MM.1S (cell line): ENCODE measurements at regions not wholly inside any gene's neighbourhood (a gene's known extent, or its start where the extent isn't known, plus 50 kb on each side); places are given as distances from the start of the nearest gene placed in this dataset.

Experiments
- DNase-seq: peaks from one replicate; pipeline ENCODE4 v3.0.0-alpha.2; 2015
- H2AFZ ChIP-seq: fragments of 300-600 bp; sonication (generic); 2 replicates; pipeline ENCODE4 v1.6.0; 2016; ENCODE audit warnings: antibody characterized with exemption, low read length
- H3F3A ChIP-seq: fragments of 300-600 bp; sonication (generic); 2 replicates; pipeline ENCODE4 v1.6.1; 2016; ENCODE audit warnings: mild to moderate bottlenecking, antibody characterized with exemption, low read length, moderate library complexity, mixed read lengths; ENCODE audit not compliant: insufficient read depth
- H3K27ac ChIP-seq: fragments of 300-600 bp; sonication (generic); 2 replicates; pipeline ENCODE4 v1.5.1; 2016; ENCODE audit warnings: mild to moderate bottlenecking, low read length
- H3K27me3 ChIP-seq: fragments of 300-600 bp; sonication (generic); replicated peaks from 2 replicates; pipeline ENCODE4 v1.6.0; 2016; ENCODE audit warnings: low read length; ENCODE audit not compliant: insufficient read depth
- H3K36me3 ChIP-seq: fragments of 300-600 bp; sonication (generic); replicated peaks from 2 replicates; pipeline ENCODE4 v1.6.1; 2016; ENCODE audit warnings: mild to moderate bottlenecking, low read length, mixed read lengths; ENCODE audit not compliant: insufficient read depth
- H3K4me1 ChIP-seq: fragments of 300-600 bp; sonication (generic); 2 replicates; pipeline ENCODE4 v1.6.1; 2016; ENCODE audit warnings: low read length, mixed read lengths
- H3K4me2 ChIP-seq: fragments of 300-600 bp; sonication (generic); 2 replicates; pipeline ENCODE4 v1.6.0; 2016; ENCODE audit warnings: low read depth, low read length
- H3K4me3 ChIP-seq: fragments of 300-600 bp; sonication (generic); 2 replicates; pipeline ENCODE4 v1.5.1; 2016; ENCODE audit warnings: low read length, mixed read lengths
- H3K79me2 ChIP-seq: fragments of 300-600 bp; sonication (generic); 2 replicates; pipeline ENCODE4 v1.6.1; 2016; ENCODE audit warnings: mixed run types, low read length, mixed read lengths
- H3K9ac ChIP-seq: fragments of 300-600 bp; sonication (generic); 2 replicates; pipeline ENCODE4 v1.6.1; 2016; ENCODE audit warnings: low read length, mixed read lengths
- H3K9me2 ChIP-seq: fragments of 300-600 bp; sonication (generic); replicated peaks from 2 replicates; pipeline ENCODE4 v1.6.1; 2016; ENCODE audit warnings: mild to moderate bottlenecking, low read length, mixed read lengths; ENCODE audit not compliant: insufficient read depth
- H3K9me3 ChIP-seq: fragments of 300-600 bp; sonication (generic); replicated peaks from 2 replicates; pipeline ENCODE4 v1.6.1; 2016; ENCODE audit warnings: mild to moderate bottlenecking, low read length, mixed read lengths; ENCODE audit not compliant: insufficient read depth
- H4K20me1 ChIP-seq: fragments of 300-600 bp; sonication (generic); 2 replicates; pipeline ENCODE4 v1.6.1; 2016; ENCODE audit warnings: mild to moderate bottlenecking, low read length, moderate library complexity, mixed read lengths; ENCODE audit not compliant: insufficient read depth
- EZH2 ChIP-seq: fragments of 300-600 bp; sonication (generic); optimal IDR thresholded peaks from 2 replicates; pipeline ENCODE3; 2017; ENCODE audit warnings: low read depth, mild to moderate bottlenecking, antibody characterized with exemption, low read length, mixed read lengths
- EZH2phosphoT487 ChIP-seq: fragments of 300-600 bp; sonication (generic); IDR thresholded peaks from 2 replicates; pipeline ENCODE4 v1.6.1; 2018; ENCODE audit warnings: antibody characterized with exemption, low read length
- TF ChIP-seq, protein P1 (sequence below): fragments of 300-600 bp; sonication (generic); IDR thresholded peaks from 2 replicates; pipeline ENCODE4 v1.5.1; 2016; ENCODE audit warnings: antibody characterized with exemption, low read length, mixed read lengths

DNA sequence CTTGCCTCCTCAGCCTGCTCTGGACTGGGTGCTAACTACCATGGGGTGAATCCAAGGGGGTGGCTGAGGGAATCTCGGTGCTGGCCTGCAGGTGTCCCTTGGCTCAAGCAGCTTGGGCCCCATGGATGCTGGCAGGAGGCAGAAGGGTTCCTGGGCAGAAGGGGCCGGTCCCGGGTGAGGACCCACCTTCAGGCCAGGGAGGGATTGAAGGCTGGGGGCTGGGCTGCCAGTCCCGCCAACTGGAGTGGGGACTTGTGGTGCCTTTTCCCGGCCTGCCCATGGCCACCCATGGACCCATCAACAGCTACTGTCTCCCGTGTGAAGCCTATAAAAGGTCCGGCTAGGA, 550.1 kb downstream of the SLC6A15 start:
- Histone ChIP-seq H3K9ac (no peak overlapping the region), H3F3A (no peaks in the 10 kb centered on the region), H3K79me2 (no peaks in the 10 kb centered on the region), H3K4me1 (no peaks in the 10 kb centered on the region), H4K20me1 (no peaks in the 10 kb centered on the region), H3K27ac (no peak overlapping the region), H3K4me2 (no peak overlapping the region), H3K9me3 (no peaks in the 10 kb centered on the region), H3K4me3 (no peak overlapping the region), H2AFZ (no peak overlapping the region), H3K36me3 (no peaks in the 10 kb centered on the region), H3K27me3 (no peaks in the 10 kb centered on the region), H3K9me2 (no peaks in the 10 kb centered on the region)
- no peak for TF ChIP-seq EZH2phosphoT487
- no peak for TF ChIP-seq EZH2
- TF ChIP-seq, protein P1, sequence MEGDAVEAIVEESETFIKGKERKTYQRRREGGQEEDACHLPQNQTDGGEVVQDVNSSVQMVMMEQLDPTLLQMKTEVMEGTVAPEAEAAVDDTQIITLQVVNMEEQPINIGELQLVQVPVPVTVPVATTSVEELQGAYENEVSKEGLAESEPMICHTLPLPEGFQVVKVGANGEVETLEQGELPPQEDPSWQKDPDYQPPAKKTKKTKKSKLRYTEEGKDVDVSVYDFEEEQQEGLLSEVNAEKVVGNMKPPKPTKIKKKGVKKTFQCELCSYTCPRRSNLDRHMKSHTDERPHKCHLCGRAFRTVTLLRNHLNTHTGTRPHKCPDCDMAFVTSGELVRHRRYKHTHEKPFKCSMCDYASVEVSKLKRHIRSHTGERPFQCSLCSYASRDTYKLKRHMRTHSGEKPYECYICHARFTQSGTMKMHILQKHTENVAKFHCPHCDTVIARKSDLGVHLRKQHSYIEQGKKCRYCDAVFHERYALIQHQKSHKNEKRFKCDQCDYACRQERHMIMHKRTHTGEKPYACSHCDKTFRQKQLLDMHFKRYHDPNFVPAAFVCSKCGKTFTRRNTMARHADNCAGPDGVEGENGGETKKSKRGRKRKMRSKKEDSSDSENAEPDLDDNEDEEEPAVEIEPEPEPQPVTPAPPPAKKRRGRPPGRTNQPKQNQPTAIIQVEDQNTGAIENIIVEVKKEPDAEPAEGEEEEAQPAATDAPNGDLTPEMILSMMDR: no peak
- no peak for DNase-seq

DNA sequence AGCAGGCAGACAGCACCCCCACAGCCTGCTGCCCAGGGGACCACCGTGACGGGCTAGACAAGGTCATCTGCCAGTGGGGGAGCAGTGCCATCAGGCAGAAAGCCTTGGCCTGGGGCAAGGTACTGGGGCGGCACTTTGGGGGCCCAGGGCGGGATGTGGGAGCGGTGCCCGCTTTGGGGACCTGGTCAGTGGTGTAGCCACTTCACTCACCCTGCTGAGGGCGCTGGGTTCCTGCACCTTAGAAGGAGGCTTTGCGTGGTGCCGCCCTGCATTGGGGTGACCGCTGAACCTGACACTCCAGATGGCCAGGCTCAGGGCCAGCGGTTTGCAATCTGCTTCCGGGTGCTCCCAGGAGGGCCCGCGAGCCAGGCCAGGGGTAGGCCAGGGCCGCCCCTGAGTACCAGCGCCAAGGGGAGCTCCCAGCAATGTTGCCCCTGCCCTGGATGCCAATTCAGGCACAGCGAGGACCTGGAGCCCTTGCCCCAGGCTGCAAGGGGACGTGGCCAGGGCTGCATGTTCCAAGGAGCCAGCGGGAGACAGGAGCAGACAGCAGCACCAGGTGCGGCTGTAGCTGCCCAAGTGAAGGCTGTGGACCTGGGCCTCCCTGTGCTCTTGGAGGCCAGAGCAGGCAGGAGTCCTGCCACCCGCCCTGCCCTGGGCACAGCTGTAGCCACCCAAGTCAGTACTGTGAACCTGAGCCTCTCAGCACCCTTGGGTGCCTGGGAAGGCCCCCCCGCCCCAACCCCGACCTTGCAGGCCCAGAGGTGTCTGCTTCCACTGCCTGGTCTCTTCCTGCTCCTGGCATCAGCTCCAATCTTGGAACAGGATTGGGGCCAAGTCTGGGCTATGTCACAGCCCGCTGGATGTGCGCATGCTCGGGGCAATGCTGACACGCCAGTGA, 550.7 kb downstream of the SLC6A15 start:
- Histone ChIP-seq H3K79me2 (no peaks in the 10 kb centered on the region), H3K27ac (no peak overlapping the region), H3K9me3 (no peaks in the 10 kb centered on the region), H3K36me3 (no peaks in the 10 kb centered on the region), H4K20me1 (no peaks in the 10 kb centered on the region), H3K4me3 (no peak overlapping the region), H3K9me2 (no peaks in the 10 kb centered on the region), H3K27me3 (no peaks in the 10 kb centered on the region), H3K4me1 (no peaks in the 10 kb centered on the region), H2AFZ (no peak overlapping the region), H3F3A (no peaks in the 10 kb centered on the region), H3K4me2 (no peak overlapping the region), H3K9ac (no peak overlapping the region)
- TF ChIP-seq EZH2phosphoT487 (no peak), EZH2 (no peak)
- TF ChIP-seq, protein P1: no peak
- DNase-seq: no peak

DNA sequence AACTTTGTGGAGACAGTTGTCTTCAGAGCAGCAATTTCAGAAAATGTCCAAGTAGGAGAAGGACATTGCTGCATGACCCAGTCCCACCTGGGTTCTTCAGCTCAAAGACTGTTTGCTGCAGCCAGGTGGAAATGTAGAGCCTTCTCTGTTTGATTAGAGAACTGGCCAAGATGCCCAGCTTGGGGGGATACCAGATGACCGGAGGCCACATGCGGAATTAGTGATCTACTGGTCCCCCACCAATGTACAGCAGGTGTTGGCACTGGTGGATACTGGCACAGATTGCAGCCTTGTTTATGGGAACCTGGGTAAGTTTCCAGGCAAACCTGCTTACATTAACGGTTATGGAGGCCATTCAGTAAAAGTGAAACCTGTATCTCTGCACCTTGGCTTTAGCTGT, 555.3 kb downstream of the SLC6A15 start:
- no peaks in the 10 kb centered on the region for H3K4me1 ChIP-seq
- H3K36me3 ChIP-seq: no peaks in the 10 kb centered on the region
- no peak overlapping the region for H3K27ac ChIP-seq
- H3K9ac ChIP-seq: no peak overlapping the region
- H2AFZ ChIP-seq: no peak overlapping the region
- H3K9me3 ChIP-seq: no peaks in the 10 kb centered on the region
- DNase-seq: no peak
- H3F3A ChIP-seq: no peaks in the 10 kb centered on the region
- H3K27me3 ChIP-seq: no peaks in the 10 kb centered on the region
- H3K9me2 ChIP-seq: no peaks in the 10 kb centered on the region
- no peaks in the 10 kb centered on the region for H3K79me2 ChIP-seq
- H3K4me2 ChIP-seq: no peak overlapping the region
- H4K20me1 ChIP-seq: no peaks in the 10 kb centered on the region
- TF ChIP-seq EZH2 (no peak), EZH2phosphoT487 (no peak)
- TF ChIP-seq, protein P1: no peak
- H3K4me3 ChIP-seq: no peak overlapping the region
